ENCODE measurements at regions not wholly inside any gene's neighbourhood (a gene's known extent, or its start where the extent isn't known, plus 50 kb on each side); places are given as distances from the start of the nearest gene placed in this dataset.

DNA sequence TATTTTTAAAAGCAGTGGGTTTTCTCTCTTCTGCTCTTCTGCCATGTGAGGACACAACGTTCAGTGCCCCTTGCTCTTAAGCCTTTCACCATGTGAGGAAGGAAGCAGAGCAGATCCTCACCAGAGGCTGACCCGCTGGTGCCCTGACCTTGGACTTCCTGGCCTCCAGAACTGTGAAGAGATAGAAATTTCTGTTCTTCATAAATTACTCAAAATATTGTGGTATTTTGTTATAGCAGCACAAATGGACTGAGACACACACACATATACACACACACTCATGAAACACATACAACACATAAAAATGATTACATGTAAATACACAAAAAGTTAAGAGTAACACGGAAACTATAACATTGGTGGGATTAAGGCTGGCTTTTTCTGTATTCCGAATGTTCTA is 244.8 kb upstream of the NOCT start:
- TF ChIP-seq, protein P1, sequence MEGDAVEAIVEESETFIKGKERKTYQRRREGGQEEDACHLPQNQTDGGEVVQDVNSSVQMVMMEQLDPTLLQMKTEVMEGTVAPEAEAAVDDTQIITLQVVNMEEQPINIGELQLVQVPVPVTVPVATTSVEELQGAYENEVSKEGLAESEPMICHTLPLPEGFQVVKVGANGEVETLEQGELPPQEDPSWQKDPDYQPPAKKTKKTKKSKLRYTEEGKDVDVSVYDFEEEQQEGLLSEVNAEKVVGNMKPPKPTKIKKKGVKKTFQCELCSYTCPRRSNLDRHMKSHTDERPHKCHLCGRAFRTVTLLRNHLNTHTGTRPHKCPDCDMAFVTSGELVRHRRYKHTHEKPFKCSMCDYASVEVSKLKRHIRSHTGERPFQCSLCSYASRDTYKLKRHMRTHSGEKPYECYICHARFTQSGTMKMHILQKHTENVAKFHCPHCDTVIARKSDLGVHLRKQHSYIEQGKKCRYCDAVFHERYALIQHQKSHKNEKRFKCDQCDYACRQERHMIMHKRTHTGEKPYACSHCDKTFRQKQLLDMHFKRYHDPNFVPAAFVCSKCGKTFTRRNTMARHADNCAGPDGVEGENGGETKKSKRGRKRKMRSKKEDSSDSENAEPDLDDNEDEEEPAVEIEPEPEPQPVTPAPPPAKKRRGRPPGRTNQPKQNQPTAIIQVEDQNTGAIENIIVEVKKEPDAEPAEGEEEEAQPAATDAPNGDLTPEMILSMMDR (conservative IDR thresholded peaks at IDR 0.05; ENCODE audit: low read length): no peak
- no peak for TF ChIP-seq EZH2phosphoT487 (IDR thresholded peaks at IDR 0.05; ENCODE audit: borderline replicate concordance)
